ENCODE measurements at regions not wholly inside any gene's neighbourhood (a gene's known extent, or its start where the extent isn't known, plus 50 kb on each side); places are given as distances from the start of the nearest gene placed in this dataset.

DNA sequence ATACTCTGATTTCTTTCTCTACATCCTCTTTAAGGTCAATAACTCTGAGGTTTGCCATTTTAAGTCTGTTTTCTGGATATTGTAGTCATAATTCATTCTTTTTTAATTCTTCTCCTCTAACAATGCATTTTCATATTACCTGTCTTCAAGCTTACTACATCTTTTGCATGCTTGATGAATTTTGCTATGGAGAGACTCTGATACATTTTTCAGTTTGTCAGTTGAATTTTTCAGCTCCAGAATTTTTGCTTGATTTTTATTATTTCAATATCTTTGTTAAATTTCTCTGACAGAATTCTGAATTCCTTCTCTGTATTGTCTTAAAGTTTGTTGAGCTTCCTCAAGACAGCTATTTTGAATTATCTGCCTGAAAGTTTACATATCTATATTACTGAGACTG, 159.8 kb upstream of the ST8SIA4 start:
- no peak for TF ChIP-seq POLR2A (IDR thresholded peaks at IDR 0.05)
- TF ChIP-seq, protein P1, sequence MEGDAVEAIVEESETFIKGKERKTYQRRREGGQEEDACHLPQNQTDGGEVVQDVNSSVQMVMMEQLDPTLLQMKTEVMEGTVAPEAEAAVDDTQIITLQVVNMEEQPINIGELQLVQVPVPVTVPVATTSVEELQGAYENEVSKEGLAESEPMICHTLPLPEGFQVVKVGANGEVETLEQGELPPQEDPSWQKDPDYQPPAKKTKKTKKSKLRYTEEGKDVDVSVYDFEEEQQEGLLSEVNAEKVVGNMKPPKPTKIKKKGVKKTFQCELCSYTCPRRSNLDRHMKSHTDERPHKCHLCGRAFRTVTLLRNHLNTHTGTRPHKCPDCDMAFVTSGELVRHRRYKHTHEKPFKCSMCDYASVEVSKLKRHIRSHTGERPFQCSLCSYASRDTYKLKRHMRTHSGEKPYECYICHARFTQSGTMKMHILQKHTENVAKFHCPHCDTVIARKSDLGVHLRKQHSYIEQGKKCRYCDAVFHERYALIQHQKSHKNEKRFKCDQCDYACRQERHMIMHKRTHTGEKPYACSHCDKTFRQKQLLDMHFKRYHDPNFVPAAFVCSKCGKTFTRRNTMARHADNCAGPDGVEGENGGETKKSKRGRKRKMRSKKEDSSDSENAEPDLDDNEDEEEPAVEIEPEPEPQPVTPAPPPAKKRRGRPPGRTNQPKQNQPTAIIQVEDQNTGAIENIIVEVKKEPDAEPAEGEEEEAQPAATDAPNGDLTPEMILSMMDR (IDR thresholded peaks at IDR 0.05): no peak

All from testis (tissue), 2 donors.